HL-60 (cell line): ENCODE measurements at regions not wholly inside any gene's neighbourhood (a gene's known extent, or its start where the extent isn't known, plus 50 kb on each side); places are given as distances from the start of the nearest gene placed in this dataset.

ENCODE experiments used
- DNase-seq, 2 experiments: peaks; one replicate each; pipeline ENCODE4 v3.0.0-alpha.2; 2010 to 2020; ENCODE audit warnings: low read depth in 1 of 2, low spot score in 1 of 2
- H3K27ac ChIP-seq: fragments of 250-450 bp; sonication (Bioruptor Pico); replicated peaks from 2 replicates; pipeline ENCODE4 v1.5.1; 2020; ENCODE audit warnings: mild to moderate bottlenecking, moderate library complexity
- H3K27me3 ChIP-seq: fragments of 250-450 bp; sonication (Bioruptor Pico); 2 replicates; pipeline ENCODE4 v1.5.1; 2021; ENCODE audit warnings: mild to moderate bottlenecking, moderate library complexity; ENCODE audit not compliant: insufficient read depth, poor library complexity, severe bottlenecking
- H3K4me3 ChIP-seq: replicated peaks from 2 replicates; pipeline ENCODE4 v1.5.1; 2011; ENCODE audit warnings: mild to moderate bottlenecking, control low read depth, low read length; ENCODE audit not compliant: insufficient read depth
- GABPA ChIP-seq: IDR thresholded peaks from 2 replicates; pipeline ENCODE4 v1.6.1; 2012; ENCODE audit warnings: low read depth
- POLR2AphosphoS5 ChIP-seq: IDR thresholded peaks from 2 replicates; pipeline ENCODE4 v1.6.1; 2012; ENCODE audit warnings: low read depth
- SPI1 ChIP-seq: IDR thresholded peaks from 2 replicates; pipeline ENCODE4 v1.6.1; 2012; ENCODE audit warnings: low read depth, mild to moderate bottlenecking, borderline replicate concordance
- TF ChIP-seq, protein P1 (sequence below): IDR thresholded peaks from 2 replicates; pipeline ENCODE4 v1.6.1; 2012; ENCODE audit warnings: low read depth; ENCODE audit not compliant: insufficient replicate concordance
- TF ChIP-seq, protein P2 (sequence below): IDR thresholded peaks from one replicate; pipeline ENCODE4 v1.5.1; 2011; ENCODE audit warnings: low read length, control low read depth, inconsistent platforms; ENCODE audit not compliant: insufficient read depth

DNA sequence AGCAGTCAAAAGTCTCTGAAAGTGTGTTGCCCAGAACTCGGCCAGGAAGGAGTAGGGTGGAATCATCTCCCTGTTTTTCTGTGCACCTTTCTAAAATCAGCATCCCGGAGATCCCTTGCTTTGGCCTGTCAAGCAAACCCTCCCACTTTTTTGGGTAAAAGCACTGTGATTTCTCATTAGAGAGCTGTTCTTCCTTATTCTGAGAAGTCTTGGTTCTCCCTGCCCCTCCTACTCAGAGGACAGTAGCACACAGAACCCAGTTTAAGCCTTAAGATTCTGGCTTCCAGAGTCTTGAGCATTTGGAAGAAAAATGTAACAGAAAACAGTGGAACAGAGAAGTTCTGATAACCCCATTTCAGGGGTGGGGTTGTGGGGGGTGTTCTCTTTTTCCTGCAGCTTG lies 52.6 kb upstream of the KATNAL1 start:
- H3K4me3 ChIP-seq, result no peak overlapping the region
- no peak for TF ChIP-seq GABPA
- TF ChIP-seq POLR2AphosphoS5, result no peak
- no peak for TF ChIP-seq SPI1
- TF ChIP-seq, protein P1, sequence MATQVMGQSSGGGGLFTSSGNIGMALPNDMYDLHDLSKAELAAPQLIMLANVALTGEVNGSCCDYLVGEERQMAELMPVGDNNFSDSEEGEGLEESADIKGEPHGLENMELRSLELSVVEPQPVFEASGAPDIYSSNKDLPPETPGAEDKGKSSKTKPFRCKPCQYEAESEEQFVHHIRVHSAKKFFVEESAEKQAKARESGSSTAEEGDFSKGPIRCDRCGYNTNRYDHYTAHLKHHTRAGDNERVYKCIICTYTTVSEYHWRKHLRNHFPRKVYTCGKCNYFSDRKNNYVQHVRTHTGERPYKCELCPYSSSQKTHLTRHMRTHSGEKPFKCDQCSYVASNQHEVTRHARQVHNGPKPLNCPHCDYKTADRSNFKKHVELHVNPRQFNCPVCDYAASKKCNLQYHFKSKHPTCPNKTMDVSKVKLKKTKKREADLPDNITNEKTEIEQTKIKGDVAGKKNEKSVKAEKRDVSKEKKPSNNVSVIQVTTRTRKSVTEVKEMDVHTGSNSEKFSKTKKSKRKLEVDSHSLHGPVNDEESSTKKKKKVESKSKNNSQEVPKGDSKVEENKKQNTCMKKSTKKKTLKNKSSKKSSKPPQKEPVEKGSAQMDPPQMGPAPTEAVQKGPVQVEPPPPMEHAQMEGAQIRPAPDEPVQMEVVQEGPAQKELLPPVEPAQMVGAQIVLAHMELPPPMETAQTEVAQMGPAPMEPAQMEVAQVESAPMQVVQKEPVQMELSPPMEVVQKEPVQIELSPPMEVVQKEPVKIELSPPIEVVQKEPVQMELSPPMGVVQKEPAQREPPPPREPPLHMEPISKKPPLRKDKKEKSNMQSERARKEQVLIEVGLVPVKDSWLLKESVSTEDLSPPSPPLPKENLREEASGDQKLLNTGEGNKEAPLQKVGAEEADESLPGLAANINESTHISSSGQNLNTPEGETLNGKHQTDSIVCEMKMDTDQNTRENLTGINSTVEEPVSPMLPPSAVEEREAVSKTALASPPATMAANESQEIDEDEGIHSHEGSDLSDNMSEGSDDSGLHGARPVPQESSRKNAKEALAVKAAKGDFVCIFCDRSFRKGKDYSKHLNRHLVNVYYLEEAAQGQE, result no peak
- TF ChIP-seq, protein P2, sequence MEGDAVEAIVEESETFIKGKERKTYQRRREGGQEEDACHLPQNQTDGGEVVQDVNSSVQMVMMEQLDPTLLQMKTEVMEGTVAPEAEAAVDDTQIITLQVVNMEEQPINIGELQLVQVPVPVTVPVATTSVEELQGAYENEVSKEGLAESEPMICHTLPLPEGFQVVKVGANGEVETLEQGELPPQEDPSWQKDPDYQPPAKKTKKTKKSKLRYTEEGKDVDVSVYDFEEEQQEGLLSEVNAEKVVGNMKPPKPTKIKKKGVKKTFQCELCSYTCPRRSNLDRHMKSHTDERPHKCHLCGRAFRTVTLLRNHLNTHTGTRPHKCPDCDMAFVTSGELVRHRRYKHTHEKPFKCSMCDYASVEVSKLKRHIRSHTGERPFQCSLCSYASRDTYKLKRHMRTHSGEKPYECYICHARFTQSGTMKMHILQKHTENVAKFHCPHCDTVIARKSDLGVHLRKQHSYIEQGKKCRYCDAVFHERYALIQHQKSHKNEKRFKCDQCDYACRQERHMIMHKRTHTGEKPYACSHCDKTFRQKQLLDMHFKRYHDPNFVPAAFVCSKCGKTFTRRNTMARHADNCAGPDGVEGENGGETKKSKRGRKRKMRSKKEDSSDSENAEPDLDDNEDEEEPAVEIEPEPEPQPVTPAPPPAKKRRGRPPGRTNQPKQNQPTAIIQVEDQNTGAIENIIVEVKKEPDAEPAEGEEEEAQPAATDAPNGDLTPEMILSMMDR, result no peak
- DNase-seq, result no peak
- no peak overlapping the region for H3K27ac ChIP-seq
- no peaks in the 10 kb centered on the region for H3K27me3 ChIP-seq

DNA sequence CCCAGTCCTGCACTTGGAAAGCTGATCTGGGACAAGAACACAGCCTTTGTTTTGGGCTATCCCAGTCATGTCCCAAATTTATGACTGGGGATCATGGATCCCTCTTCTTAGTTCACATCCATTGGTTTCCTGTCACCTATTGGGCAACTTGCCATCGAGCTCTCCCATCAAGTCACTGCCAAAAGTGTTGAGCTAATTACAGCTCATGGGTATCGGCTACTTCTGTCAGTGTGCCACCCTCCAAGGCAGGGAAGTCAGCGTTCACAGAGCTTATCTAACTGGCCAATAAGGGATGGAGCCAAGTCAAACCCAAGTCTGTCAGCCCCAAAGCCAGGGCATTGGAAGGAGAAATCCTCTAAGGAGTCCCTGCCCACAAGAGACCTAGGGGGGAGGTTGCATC lies 53.2 kb upstream of the KATNAL1 start:
- Histone ChIP-seq H3K27me3 (no peaks in the 10 kb centered on the region), H3K27ac (no peak overlapping the region), H3K4me3 (no peak overlapping the region)
- no peak for DNase-seq
- TF ChIP-seq SPI1, result no peak

DNA sequence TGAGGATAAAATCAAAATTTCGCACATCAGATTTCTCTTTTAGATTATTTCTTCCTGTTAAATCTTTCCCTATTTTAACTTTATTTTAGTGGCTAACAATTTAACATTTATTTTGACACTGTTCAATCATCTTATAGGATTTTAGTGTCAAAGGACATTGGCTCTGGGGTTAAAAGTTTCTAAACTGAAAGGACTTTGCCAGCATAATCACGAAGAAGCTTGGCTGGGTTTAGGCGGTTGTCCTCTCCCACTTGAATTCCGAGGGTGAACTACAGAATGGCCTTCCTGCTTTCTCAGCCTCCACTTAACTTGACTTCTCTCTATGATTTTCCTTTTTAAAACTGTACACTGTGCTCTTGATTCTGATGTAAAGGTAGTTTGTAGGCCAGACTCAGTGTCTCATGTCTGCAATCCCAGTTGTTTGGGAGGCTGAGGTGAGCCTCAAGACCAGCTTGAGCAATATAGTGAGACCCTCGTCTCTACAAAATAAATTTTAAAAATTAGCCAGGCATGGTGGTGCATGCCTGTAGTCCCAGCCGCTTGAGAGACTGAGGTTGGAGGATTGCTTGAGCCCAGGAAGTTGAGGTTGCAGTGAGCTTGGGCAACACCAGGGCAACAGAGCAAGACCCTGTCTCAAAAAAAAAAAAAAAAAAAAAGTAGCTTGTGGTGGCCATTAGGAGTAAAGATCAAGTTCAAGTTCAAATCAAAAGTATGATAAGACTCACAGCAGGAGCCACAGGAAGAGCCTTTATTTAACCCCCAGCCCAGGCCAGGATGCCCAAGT lies 54.8 kb upstream of the KATNAL1 start:
- Histone ChIP-seq H3K27ac (no peak overlapping the region), H3K27me3 (no peaks in the 10 kb centered on the region), H3K4me3 (no peak overlapping the region)
- DNase-seq, result no peak
- TF ChIP-seq, protein P1, result no peak
- TF ChIP-seq SPI1 (no peak), POLR2AphosphoS5 (no peak), GABPA (no peak)
- TF ChIP-seq, protein P2, result no peak

DNA sequence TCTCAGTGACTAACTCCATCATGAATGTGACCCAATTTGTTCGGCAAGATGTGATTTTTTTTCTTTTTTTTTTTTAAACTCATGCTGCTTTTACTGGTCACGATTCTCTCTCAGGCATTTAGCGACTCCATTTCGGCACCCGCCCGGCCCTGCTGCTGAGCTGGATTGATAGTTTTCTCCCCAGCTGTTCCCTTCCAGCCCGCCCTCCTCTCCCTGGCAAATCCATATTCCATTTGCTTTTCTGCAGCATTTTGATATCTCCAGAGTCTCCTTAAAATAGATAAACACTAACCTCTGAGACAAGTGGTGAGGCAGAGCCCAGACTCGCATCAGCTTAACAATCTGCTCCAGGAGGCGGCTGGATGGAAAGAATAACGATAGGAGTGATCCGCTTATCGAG lies 55.5 kb upstream of the KATNAL1 start:
- no peak overlapping the region for H3K4me3 ChIP-seq
- TF ChIP-seq POLR2AphosphoS5 (no peak), SPI1 (no peak)
- TF ChIP-seq, protein P1, result no peak
- H3K27ac ChIP-seq, result no peak overlapping the region
- no peak for DNase-seq
- H3K27me3 ChIP-seq, result no peaks in the 10 kb centered on the region
